HG02642 (cell line): ENCODE measurements at regions not wholly inside any gene's neighbourhood (a gene's known extent, or its start where the extent isn't known, plus 50 kb on each side); places are given as distances from the start of the nearest gene placed in this dataset.
"Not testable (repeated sequence)": the region's sequence is repeated elsewhere in the genome, so short reads cannot be mapped to it uniquely, and the experiment has no call there.

Experiments
- ATAC-seq: cut with Tn5 transposase; IDR thresholded peaks from one replicate; pipeline ENCODE4 v1.9.1; 2021; ENCODE audit warnings: mild to moderate bottlenecking; ENCODE audit not compliant: unreplicated experiment, poor library complexity

- not testable (repeated sequence) for ATAC-seq
These were observed 56.2 kb upstream of the CCZ1B start for GRCh38 chr7:6882321-6882721.

GRCh38 chr7:6883756-6884155 lies 57.7 kb upstream of the CCZ1B start:
- not testable (repeated sequence) for ATAC-seq

DNA sequence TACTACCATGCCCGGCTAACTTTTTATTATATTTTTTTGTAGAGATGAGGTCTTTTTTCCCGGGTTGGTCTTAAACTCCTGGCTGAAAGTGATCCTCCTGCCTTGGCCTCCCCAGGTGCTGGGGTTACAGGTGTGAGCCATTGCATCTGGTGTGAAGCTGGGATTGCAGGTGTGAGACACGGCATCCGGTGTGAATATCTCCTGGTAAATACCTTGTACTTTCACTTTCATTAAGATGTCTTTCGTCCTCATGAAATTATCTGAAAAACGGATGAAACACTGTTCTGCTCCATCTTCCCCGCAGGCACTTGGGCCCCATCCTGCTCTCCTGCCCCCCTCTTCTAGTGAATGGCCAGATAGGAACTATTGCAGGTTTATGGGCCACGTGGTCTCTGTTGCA lies 60.1 kb upstream of the CCZ1B start:
- no peak for ATAC-seq

DNA sequence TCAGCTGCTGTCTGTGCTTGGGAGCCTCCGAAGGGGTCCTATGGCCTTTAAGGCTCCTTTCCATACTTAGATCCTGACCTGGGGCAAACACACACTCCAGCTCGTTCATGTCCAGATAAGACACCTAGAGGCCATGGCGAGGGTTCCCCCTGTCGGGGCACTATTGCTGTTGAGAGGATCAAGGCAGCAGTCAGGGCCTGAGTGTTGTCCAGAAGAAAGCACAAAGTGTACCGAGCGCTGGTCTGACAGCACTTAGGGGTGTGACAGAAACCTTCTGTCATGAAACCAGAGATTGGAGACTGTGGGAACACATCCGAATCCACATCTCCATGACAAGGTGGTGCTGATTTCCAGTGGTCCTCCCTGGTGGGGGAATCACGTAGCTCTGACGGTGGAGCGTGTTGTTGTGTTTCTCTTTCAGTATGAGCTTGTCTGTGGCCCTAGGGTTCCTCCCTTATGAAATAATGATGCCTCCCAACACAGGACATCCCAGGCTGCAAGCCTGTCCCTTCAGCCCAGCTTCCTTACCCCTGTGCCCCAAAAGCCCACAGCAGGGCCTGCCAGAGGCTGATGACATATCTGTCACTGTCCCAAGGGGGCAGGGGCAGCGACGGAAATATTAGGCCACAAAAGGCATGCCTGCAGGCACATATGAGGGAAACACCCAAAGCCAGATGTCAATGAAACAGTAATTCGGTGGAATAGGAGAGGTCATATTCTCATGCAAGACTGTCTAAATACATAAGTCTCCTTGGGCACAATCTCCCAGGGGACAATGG lies 62.4 kb upstream of the CCZ1B start:
- not testable (repeated sequence) for ATAC-seq

DNA sequence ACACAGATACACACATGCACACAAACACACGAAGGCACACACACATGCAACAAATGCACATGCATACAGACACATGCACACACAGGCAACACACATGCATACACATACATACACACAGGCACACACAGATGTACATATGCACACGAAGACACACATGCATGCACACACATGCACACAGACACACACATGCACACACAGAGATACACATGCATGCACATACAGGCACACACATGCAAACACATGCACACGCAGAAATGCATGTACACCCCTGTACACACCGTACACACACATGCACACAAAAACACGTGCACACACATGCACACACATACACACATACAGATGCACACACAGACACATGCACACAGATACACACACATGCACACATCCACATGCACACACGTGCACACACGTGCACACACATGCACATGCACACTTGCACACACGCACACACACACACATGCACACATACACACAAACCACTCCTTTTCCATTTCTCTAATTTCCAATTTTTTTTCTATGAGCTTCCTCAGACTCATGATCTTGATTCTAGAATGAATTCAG lies 63.3 kb upstream of the CCZ1B start:
- no peak for ATAC-seq

DNA sequence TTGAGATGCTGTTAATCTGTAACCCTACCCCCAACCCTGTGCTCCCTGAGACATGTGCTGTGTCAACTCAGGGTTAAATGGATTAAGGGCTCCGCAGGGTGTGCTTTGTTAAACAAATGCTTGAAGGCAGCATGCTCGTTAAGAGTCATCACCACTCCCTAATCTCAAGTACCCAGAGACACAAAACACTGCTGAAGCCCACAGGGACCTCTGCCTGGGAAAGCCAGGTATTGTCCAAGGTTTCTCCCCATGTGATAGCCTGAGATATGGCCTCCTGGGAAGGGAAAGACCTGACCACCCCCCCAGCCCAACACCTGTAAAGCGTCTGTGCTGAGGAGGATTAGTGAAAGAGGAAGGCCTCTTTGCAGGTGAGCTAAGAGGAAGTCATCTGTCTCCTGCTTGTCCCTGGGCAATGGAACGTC lies 76.0 kb upstream of the CCZ1B start:
- not testable (repeated sequence) for ATAC-seq

DNA sequence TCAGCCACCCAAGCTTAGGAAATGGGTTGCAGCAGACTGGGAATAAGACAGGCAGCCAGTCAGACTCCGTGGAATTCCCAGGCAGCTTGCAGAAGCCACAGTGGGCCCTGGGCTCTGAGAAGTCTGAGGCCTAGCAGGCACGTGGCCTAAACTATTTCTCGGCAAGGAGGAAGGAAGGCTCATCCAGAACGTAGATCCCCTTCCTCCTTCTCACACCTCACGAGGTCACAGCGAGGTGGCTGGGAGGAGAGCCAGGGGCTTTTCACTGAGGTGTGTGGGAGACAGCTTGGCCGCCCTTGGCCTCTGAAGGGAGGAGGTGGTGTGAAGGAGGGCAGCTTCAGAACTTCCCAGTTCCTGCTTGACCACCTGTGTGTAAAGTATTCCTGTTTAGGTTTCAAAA lies 77.2 kb upstream of the CCZ1B start:
- ATAC-seq, result not testable (repeated sequence)

DNA sequence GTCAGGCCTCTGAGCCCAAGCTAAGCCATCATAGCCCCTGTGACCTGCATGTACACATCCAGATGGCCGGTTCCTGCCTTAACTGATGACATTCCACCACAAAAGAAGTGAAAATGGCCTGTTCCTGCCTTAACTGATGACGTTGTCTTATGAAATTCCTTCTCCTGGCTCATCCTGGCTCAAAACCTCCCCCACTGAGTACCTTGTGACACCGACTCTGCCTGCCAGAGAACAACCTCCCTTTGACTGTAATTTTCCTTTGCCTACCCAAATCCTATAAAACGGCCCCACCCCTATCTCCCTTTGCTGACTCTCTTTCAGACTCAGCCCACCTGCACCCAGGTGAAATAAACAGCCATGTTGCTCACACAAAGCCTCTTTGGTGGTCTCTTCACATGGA lies 77.7 kb upstream of the CCZ1B start:
- not testable (repeated sequence) for ATAC-seq

GRCh38 chr7:6917258-6917657 lies 91.2 kb upstream of the CCZ1B start:
- no peak for ATAC-seq

GRCh38 chr7:6919169-6919568 lies 93.1 kb upstream of the CCZ1B start:
- not testable (repeated sequence) for ATAC-seq

DNA sequence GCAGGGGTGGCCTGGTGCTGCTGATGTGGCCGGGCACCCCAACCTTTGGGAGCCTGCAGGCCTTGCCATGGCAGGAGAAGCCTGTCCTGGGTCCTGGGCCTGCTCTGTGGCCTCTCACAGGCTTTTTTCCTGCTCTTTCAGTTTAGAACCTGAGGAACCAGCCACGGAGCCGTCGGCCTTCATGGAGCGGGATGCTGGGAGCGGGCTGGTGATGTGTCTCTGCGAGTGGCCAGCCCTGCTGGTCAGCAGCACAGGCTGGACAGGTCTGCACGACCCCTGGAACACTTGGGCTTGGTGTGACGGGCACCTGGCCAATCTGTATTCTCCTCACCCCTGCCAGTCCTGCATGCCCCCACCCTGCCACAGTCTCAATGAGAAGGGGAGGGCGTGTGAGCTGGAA lies 98.4 kb upstream of the CCZ1B start:
- not testable (repeated sequence) for ATAC-seq

- not testable (repeated sequence) for ATAC-seq
These were observed 100.4 kb upstream of the CCZ1B start for GRCh38 chr7:6926193-6927174.

DNA sequence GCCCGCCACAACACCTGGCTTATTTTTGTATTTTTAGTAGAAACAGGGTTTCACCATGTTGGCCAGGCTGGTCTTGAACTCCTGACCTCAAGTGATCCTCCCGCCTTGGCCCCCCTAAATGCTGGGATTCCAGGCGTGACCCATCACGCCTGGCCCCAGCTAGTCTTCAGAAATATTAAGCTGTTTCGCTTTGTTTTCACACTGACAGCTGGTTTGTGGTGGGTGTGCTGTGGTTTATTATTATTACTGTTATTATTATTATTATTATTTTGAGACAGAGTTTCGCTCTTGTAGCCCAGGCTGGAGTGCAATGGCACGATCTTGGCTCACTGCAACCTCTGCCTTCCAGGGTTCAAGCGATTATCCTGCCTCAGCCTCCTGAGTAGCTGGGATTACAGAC lies 101.6 kb upstream of the CCZ1B start:
- not testable (repeated sequence) for ATAC-seq

DNA sequence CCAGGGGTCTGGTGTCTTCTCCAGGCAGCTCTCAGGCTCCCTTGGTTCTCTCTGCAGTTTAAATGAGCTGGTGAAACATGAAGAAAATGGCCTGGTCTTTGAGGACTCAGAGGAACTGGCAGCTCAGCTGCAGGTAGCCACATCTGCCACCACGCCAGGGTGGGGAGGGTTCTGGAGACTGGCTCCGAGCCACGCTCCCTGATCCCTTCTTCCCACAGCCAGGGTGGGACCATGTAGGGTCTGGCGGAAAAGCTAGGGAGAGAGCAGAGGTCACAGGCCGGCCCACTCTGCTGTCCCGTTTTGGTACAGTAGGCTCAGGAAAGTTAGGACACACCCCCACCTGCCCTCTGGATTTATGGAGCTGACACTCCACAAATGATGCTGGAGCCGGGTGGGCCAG lies 103.5 kb upstream of the CCZ1B start:
- not testable (repeated sequence) for ATAC-seq

- not testable (repeated sequence) for ATAC-seq
These were observed 104.1 kb upstream of the CCZ1B start for GRCh38 chr7:6930081-6930635.

DNA sequence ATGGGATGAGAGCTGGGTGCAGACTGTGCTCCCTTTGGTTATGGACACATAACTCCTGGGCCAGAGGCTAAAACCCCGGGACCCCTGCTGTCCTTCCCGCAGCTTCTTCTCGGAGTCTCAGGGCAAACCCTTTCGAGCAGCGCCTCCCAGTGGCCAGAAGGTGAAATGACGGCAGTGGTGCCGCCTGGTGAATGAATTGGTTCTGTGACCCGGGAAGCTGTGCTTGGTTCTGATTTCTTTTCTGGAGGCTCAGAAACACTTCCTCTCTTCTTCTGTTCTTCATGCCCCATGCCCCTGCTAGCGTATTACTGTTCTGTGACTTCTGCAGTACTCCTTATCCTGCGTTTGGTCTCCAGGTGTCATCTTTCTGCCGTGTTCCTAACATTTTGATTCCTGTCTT lies 104.7 kb upstream of the CCZ1B start:
- not testable (repeated sequence) for ATAC-seq

GRCh38 chr7:6931456-6931855 lies 105.4 kb upstream of the CCZ1B start:
- ATAC-seq, result not testable (repeated sequence)

DNA sequence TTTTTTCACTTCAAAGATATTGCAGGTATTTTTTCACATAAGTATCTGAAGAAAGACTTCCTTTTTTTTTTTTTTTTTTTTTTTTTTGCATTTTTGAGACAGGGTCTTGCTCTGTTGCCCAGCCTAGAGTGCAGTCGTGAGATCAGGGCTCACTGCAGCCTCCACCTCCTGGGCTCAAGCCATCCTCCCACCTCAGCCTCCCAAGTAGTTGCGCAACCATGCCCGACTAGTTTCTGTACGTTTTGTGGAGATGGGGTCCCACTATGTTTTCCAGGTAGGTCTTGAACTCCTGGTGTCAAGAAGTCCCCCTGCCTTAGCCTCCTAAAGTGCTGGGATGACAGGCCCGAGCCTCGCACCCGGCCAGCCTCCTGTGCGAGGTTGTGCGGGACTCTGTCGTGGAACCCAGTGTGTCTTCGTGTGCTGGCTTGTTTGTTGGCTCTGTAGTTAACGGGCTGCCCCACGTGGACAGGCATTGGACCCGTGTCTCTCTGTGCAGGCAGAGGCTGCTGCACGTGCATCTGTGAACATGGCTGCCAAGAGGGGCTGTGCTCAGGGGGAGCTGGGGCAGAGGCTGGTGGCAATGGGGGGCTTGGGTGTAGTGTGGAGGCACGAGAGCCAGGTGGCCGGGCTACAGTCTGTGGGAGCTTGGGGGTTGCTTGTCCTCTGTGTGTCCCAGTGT lies 108.0 kb upstream of the CCZ1B start:
- ATAC-seq, result not testable (repeated sequence)

DNA sequence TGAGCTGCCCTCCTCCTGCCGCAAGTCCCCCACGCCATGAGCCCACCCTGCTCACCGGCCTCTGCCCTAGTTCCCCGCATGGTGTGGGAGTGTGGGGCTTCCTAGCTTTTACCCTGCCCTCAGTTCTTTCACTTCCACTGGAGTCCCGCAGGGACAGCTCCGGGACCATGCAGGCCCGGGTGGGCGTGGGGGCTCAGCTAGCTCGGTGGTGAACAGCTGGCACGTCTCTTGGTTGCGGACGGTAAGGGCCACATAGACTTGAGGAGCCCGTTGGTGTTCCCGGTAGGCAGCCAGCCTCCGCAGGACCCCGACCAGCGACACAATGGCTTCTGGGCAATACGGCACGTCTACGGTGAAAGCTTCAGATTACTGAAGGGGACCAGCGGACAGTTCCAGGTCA lies 108.9 kb upstream of the CCZ1B start:
- no peak for ATAC-seq

- not testable (repeated sequence) for ATAC-seq
These were observed 110.6 kb upstream of the CCZ1B start for GRCh38 chr7:6936626-6937025.
